GM12873 (cell line): ENCODE measurements at regions not wholly inside any gene's neighbourhood (a gene's known extent, or its start where the extent isn't known, plus 50 kb on each side); places are given as distances from the start of the nearest gene placed in this dataset.

Experiments used
- CTCF ChIP-seq: IDR thresholded peaks from 2 replicates; pipeline ENCODE4 v1.5.1; 2012; ENCODE audit warnings: low read depth, mild to moderate bottlenecking, moderate library complexity, low read length, control low read depth; ENCODE audit not compliant: insufficient read depth; ENCODE audit errors: missing control alignments

GRCh38 chrX:40885989-40886388, 150.6 kb upstream of the MED14 start:
- TF ChIP-seq CTCF: no peak

- no peak for TF ChIP-seq CTCF
Observed at GRCh38 chrX:40887476-40887875, 152.1 kb upstream of the MED14 start.

GRCh38 chrX:40891798-40892197, 156.5 kb upstream of the MED14 start:
- TF ChIP-seq CTCF: no peak

GRCh38 chrX:40893251-40893910, 158.0 kb upstream of the MED14 start:
- TF ChIP-seq CTCF: no peak

- no peak for TF ChIP-seq CTCF
Observed at GRCh38 chrX:40895246-40895645, 159.9 kb upstream of the MED14 start.

GRCh38 chrX:40897718-40898270, 162.5 kb upstream of the MED14 start:
- no peak for TF ChIP-seq CTCF

GRCh38 chrX:40908026-40908425, 172.7 kb upstream of the MED14 start:
- TF ChIP-seq CTCF: no peak
